Nucleus accumbens (tissue), 56 donors: ENCODE measurements at regions not wholly inside any gene's neighbourhood (a gene's known extent, or its start where the extent isn't known, plus 50 kb on each side); places are given as distances from the start of the nearest gene placed in this dataset.

Source experiments
- DNase-seq, 56 donors: peaks; one replicate each; lab custom pipeline; 2025; lab: John Stamatoyannopoulos, UW

DNA sequence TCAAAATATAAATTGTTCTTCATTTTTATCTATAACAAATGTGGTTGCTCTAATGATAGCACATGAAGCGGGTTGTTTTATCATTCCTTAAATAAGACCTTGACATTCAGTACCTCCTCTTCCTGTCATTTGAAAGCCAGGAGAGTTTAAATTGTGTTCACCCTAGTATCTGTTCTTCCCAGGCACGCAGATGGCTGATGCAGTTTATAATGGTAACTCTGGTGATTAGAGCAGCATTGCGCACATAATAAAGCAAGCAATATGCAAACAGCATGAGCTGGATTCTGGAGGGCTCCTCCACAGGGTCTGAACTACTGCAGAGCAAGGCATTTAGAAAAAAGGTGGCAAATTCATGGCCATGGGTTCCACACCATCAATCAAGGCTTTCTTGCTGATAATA is 307.8 kb downstream of the ENC1 start:
- no peak for DNase-seq

DNA sequence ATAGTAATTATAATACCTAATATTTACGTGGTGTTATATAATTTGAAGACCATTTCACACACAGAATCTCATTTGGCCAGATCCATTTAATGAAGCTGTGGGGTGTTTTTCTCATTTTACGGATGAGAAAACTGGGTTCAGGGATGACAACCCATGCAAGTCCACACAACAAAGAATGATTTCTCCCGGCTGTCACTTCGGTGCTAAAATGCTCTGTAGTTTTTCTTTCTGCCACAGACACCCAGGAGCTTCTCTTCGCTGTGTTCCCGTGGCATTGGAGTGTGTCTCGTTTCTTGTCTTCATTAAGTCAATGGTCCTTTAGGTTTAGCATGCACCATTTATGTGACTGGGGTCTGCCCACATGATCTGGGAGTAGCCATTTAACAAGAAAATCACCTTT is 308.5 kb downstream of the ENC1 start:
- no peak for DNase-seq

DNA sequence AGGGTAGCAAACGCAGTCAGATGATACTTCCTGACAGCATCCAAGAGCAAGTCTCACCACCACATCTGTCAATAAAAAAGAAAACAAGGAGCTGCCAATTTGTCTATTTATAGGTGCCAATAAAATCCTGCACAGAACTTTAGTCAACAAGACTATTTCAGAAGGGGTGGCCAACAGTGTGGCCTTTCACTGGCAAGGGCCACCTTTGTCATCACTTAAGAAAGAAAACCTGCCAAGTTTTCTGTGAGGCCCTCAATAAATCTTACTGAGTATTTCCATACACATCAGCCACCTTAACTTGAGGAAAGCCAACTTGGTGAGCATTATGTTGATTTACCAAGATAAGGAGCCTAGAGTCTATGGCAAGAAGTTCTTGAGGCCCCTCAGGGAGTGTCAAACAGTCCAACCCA is 312.3 kb downstream of the ENC1 start:
- no peak for DNase-seq

DNA sequence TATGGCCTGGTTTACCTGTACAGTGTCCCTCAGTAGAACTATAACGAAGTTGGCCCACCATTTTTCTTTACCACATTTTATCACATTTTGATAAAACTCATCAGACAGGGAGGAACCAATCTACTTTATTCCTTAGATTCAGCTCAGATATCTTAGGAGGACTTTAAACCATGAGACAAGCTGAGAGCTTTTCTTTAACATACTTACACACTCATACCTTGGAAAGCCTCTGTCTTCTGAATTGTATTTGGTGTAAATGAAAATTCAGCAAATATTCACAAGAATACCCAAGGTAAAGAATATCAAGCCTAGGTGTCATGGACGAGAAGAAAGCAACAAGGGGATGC is 313.2 kb downstream of the ENC1 start:
- DNase-seq = no peak

DNA sequence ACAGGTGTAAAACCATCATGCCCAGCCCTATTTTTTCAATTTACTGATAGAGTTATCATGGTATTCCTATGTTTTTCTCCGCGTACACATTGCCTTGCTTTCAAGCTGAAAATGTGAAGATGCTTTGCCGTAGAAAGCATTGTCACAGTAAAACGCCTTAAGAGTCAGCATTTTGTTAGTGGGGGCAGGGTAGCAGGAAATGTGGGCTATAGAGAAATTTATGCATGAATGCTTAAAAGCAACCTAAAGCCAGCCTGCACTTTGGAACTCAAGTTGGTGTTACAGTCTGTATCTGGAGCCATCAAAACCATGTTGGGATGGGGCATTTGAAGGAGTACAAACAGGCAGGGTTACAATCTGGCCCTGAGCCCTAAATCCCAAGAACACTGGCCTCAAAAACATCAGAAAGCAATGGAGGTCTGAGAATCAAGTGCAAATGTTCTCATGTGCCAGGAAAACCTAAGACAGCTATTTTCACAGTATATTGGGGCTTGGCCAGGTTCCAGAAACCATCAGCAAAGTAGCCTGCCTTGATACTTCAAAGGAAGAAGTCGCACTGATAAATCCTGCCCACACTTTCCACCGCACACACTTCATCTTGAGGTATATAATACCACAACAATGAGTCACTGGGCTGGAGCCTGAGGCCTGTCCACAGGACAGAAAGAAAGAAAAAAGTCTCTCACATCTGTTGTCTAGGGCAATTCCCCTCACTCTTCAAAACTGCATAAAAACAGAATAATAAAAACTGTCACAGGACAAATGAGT is 313.8 kb downstream of the ENC1 start:
- DNase-seq = no peak

DNA sequence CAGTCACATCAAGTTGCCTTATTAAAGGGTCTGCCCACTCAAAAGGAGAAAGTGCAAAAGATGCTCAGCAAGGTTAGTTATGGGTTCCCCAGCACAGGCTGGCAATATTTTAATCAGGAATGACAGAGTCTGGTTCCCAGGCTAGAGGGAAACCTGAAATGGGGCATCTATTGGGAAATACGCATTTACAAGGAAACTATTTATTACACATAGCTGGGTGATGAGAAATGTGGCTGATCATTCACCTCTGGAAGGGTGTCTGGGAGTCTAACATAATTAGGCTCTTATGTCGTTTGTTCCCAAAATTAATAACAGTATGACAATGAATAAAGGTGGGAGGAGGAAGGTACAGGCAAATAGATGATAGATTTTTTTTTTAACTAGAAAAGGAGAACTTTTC is 314.7 kb downstream of the ENC1 start:
- DNase-seq = no peak

DNA sequence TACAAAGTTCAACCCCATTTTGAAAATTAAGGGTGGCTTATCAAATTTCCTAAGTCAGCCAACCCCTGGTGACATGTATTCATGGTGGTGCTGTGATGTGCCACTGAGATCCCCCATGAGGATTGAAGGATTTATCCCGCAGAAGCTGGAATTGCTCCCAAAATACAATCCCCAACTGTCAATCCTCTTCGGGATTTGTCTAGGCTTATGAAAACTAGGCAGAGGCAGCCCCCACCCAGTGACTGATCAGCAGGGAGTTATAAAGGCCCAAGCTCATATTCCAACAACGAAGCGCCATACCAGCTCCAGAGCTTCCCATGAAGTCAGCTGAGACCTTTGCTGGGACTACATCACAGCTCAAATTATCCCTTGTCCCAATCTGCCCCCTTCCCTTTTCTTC is 316.0 kb downstream of the ENC1 start:
- no peak for DNase-seq

DNA sequence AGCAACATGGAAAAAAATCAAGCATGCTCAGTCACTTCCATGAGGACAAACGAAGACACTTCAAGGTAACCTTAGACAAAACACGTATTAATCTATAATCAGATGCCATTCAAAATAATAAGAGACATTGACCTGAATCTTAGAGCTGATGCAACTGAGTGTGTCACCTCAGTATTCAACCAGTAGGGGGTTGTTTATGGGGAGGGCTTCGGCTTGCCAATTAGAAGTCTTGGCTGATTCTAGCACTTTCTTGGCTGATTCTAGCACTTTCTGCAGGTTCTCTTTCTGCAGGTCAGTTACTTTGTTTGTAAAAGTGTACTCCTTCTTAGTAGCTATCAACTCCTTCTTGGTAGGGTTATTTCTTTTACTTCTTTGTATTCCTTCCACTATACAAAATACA is 317.6 kb downstream of the ENC1 start:
- no peak for DNase-seq

DNA sequence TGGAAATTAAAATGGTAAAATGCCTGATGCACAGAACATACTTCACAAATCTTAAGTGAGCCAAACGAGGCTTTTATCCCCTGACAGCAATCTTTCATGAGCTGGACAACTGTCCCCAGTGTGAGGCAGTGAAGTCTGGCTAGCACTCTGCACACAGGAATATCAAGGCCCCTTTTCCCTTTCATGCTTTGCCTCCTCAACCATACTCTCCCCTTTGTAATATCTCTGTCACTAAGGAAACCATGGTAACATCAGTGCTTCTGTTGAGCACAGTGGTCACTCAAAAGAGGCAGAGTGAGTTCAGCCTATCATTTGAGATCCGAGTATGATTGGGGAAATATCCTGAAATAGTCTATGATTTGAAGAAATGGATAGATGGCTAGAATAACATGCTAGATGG is 318.3 kb downstream of the ENC1 start:
- no peak for DNase-seq

DNA sequence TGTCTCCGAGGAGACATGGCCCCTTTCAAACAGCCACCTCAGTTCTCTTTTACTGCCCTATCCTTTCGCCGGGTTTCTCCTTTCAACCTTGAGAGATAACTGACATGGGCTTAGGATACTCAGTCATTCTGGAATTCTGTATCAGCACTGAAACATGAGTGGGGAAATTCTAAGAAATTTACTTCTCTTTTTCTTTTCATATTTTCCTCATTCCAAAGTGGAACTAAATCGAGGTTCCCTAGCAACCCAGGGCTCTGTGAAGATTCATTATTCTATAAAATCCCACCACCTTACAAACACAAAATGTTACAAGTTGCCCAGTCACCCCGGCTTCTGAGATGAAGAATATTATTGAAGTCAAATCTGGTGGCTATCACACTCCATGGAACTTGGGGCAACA is 319.2 kb downstream of the ENC1 start:
- no peak for DNase-seq

DNA sequence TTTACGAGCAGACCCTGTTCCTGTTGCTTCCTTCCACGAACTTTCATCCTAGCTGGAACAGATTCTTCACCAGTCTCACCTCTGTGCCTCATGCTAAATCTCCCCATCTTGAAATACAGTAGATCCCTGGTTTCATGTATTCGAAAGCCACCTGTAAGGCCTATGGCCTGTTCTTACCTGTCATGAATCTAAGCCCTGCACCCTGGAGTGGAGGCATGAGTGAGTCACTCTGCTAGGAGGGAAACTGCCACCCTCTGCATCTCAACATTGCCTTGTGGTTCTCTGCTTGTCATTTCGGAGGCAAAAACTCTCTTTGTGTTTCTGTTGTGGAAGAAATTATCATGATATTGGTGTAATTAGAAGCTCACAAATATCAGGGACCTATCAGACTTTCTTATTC is 320.0 kb downstream of the ENC1 start:
- no peak for DNase-seq

DNA sequence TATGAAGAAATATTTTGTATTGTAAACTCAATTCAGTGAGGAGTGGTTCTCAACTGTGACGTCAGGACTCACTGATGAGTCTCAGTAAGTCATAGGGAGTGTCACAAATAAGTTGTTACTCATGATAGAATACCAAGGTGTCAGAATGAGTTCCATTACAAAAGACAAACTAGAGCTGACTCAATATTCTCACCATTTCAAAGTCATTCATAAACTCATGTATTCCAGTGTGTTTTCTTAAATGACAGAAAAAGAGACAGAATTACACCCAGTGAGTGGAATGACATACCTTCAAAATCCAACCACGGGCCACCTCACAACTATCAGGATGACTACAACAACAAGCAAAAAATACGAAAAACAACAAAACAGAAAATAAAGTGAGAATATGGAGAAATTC is 321.5 kb downstream of the ENC1 start:
- DNase-seq = no peak

DNA sequence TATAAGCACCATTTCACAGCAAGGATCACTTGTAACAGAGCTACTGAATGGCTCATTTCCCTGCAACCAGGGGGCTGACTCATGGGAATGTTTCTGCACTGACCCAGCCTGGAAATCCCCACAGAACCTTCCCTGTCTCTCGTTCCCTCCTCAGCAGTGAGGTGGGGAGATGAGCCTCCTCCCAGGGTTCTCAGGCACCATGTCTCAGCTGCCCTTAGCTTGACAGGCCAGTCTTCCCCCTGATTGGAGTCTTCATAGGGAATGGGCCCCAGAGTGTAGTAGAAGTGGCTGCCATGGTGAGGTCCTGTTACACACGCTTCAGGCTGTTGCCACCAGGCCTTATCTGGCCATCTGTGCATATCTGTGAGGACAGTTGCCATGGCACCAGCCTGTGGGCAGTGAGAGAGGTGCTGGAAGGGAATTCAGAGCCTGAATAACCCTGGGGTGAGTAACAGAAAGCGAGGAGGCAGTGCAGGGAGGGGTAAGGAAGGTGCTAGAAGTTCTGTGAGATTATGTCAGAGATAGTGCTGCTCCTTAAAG is 324.4 kb downstream of the ENC1 start:
- DNase-seq = no peak

DNA sequence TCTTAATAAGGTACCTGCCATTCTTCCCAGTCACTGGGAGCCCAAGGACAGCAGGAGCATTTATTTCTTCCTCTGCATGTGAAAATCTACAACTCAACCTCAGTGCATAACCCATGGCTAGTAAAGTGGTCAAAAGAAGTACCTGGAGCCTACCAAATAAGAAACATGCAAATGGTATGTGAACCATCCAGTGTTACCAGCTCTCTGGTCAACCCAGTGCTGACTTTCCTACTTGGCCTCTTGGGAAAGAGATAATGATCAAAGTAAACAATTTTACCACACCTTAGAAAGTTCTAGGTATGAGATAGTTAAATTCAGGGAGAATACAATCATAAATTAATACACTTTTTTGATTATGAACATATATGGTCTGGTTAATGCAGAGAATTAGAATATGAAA is 325.6 kb downstream of the ENC1 start:
- no peak for DNase-seq

DNA sequence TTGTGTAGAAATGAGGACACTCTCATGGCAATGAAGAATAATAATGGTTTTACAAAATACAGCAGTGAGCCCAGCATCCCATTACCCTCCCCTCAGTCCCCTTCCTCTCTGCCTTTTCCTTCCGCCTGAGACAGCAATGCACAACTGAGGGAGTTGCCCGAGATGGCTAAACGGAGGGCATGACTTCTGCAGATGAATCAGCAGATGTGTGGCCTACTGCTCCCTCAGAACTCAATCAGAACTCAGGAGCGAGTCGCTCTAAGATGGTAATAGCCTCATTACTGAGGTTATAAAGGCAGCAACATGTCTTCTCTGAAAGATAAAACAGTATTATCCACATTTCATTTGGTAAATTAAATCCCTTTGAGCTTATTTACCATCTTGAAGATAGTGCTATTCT is 326.6 kb downstream of the ENC1 start:
- no peak for DNase-seq

DNA sequence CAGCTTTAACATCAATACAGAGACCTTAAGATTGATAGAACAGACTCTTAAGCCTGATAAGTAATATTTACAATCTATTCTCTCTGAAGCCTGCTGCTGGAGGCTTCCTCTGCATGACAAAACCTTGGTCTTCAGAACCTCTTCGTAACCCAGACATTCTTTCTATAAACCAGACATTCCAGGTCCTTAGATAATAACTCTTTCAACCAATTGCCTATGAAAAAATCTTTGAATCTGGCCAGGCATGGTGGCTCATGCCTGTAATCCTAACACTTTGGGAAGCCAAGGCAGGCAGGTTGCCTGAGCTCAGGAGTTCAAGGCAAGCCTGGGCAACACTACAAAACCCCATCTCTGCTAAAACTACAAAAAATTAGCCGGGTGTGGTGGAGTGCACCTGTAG is 327.8 kb downstream of the ENC1 start:
- DNase-seq = no peak

DNA sequence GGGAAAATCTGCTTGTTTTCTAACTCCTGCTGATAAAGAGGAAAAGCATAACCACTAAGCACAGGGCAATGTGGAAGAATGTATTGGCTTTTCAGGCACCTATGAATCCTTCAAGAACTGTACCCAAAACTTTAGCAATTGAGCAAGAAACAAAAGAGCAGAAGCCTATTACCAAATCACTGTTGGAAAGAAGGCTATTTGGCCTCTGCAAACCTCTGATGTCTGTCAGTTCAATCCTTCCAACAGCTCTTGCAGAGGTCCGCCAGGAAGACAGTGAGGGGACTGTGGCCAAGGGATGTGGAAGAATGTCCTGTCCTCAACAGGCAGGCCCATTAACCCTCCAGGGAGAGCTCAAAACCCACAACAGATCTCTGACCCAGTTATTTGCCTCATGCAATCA is 328.6 kb downstream of the ENC1 start:
- DNase-seq = no peak

DNA sequence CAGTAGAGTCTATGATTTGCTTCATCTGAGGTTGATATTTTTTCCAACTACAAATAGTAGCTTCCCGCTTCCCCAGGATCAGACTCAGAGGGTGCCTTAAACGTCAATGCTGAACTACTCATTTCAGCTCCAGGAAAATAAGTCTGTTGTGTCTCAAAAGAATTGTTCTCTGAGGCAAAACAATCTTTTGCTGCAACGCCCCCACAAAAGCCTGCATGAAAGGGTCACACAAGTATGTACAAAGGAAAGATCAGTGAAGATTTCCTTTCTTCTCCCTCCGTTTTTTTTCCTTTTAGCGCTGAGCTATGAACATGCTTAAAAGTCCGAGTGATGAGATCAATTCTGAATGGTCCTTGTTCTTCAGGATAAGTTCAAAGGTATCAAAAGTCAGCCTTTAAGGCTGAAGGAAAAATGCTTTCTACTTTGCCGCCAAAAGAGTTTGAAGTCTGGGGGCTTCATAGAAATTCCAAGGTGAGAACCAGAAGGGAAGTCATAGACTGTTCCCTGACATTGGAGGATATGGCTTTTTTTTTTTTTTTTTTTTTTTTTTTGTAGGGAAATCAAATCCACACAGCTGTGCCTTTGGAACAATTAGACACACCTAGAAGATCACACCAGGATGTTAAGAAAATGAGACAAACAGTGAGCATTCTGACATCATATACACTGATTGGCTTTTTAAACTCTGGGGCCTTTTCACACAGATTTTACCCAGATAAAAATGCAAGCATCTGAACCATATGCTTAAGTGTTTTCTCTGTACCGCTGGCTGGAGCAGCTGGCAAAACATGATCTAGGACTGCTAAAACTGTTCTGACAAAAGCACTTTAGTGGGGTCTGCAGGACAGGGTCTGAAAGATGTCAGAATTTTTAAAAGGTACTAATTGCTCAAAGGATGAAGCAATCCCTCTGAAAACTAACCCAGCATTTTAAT is 329.3 kb downstream of the ENC1 start:
- DNase-seq = no peak

DNA sequence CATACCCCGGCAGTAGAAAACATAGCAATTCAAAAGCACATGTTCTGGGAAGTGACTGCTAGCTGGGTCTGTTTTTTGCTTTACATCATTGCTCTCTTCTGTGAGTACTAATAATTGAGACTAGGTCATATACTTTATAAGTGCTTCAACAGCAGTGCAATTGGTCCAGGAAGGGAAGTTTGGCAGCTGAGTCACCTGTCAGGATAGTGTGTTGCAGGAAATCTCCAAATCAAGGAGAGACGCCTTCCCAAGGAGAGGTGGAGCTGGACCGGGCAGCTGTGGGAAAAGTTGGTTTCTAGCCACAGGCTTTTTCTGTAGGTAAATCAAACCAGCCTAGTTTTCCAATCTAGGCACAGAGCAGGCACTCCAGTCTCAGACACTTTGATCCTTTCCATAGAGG is 330.1 kb downstream of the ENC1 start:
- DNase-seq = no peak

DNA sequence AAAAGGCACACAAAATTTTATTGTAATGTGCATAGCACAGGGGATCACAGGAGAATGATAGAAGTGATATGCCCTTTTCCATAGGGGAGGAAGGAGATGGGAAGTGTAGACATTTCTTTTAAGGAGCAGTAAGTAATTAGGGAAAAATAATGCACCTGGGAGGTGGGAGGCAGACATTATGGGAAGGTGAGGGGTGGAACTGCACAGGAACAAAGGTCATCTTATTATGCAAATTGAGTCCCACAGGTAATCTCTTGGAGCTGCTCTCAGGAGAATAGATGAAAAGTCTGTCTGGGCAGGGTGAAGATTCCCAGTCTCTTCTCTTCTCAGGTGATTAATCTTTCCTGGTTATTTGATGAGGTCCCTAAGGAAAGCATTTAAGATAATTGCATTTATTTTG is 331.5 kb downstream of the ENC1 start:
- no peak for DNase-seq

DNA sequence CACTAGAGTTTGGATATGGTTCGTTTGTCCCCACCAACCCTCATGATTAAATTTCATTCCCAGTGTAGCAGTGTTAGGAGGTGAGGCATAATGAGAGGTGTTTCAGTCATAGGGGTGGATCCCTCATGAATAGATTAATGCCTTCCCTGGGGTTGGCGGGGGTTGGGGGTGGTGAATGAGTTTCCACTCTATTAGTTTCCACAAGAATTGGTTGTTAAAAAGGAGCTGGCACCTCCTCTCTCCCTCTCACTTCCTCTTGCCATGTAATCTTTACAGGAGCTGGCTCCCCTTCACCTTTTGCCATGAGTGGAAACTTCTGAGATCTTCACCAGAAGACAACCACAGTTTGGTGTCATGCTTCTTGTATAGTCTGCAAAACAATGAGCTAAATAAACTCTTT is 333.7 kb downstream of the ENC1 start:
- no peak for DNase-seq

DNA sequence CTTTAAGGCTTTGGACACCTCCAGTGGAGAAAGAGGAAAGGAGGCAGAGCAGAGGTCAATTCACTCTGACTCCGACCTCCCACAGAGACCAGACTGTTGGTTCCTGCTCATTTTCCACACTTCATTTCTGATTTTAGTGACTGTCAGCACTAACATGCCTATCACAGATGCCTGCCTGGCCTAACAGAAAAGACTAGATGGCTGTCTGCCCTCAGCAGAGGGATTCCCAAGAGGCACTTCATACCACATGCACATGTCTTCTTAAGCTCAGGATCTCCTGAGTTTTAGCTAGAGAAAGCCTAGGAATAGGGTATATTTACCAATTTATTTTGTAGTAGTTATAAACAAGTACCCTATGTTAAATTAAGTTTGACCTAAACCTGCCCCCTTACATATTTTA is 336.0 kb downstream of the ENC1 start:
- DNase-seq = no peak
